HG03378 (cell line): ENCODE measurements at regions not wholly inside any gene's neighbourhood (a gene's known extent, or its start where the extent isn't known, plus 50 kb on each side); places are given as distances from the start of the nearest gene placed in this dataset.
"Not testable (repeated sequence)": the region's sequence is repeated elsewhere in the genome, so short reads cannot be mapped to it uniquely, and the experiment has no call there.

Source experiments
- ATAC-seq: cut with Tn5 transposase; IDR thresholded peaks from one replicate; pipeline ENCODE4 v1.9.1; 2021; ENCODE audit warnings: mild to moderate bottlenecking, moderate library complexity; ENCODE audit not compliant: unreplicated experiment

- ATAC-seq, result no peak
Measured at GRCh38 chr5:117379521-117379920, 804.9 kb upstream of the SEMA6A start.

GRCh38 chr5:117376748-117377147 is 802.1 kb upstream of the SEMA6A start:
- ATAC-seq, result no peak

DNA sequence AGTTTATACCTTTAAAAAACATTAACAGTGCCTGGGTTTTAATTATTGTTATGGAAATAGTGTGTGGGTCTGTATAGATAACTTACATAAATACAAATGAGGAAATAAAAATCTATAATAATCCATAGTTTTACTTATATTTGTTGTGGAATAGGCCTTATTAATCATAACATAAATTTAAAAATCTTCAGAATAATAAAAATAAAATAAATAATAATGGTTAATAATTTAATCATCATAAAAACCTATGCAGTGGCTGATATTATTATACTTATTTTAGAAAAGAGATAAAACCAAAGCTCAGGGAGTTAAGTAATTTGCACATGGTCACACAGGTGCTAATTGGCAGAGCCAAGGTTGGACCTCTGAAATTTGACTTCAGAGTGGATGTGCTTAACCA is 785.3 kb upstream of the SEMA6A start:
- no peak for ATAC-seq

GRCh38 chr5:117357886-117358285 is 783.3 kb upstream of the SEMA6A start:
- no peak for ATAC-seq

- ATAC-seq, result no peak
Measured at GRCh38 chr5:117347280-117347679, 772.7 kb upstream of the SEMA6A start.

DNA sequence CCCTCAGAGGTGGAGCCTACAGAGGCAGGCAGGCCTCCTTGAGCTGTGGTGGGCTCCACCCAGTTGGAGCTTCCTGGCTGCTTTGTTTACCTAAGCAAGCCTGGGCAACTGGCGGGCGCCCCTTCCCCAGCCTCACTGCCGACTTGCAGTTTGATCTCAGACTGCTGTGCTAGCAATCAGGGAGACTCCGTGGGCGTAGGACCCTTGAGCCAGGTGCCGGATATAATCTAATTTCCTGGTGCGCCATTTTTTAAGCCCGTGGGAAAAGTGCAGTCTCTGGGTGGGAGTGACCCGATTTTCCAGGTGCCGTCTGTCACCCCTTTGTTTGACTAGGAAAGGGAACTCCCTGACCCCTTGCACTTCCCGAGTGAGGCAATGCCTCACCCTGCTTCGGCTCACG is 769.1 kb upstream of the SEMA6A start:
- ATAC-seq, result not testable (repeated sequence)

- ATAC-seq, result no peak
Measured at GRCh38 chr5:117337064-117337749, 762.6 kb upstream of the SEMA6A start.

DNA sequence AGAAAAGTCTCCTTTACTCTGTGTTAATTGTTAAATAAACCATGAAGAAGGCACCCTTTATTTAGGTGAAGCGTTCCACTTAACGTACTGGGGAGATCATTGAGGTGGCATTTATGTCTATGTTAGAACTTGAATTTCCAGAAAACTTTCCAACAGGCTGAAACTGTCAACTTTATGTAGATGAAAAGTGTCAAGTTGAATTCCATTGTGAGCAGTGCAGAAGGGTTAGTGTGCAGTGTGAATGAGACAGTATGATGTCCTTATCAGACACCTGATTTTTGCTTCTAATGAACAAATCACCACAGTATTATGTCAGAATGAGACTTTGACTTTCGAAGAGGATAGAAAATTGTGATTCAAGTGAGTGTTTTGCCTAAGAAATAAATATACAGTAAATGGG is 761.6 kb upstream of the SEMA6A start:
- ATAC-seq, result no peak

GRCh38 chr5:117333011-117333410 is 758.4 kb upstream of the SEMA6A start:
- no peak for ATAC-seq

- ATAC-seq, result no peak
Measured at GRCh38 chr5:117332341-117332740, 757.7 kb upstream of the SEMA6A start.

GRCh38 chr5:117327511-117327910 is 752.9 kb upstream of the SEMA6A start:
- ATAC-seq, result no peak

GRCh38 chr5:117326997-117327396 is 752.4 kb upstream of the SEMA6A start:
- no peak for ATAC-seq

GRCh38 chr5:117318528-117318927 is 743.9 kb upstream of the SEMA6A start:
- no peak for ATAC-seq

DNA sequence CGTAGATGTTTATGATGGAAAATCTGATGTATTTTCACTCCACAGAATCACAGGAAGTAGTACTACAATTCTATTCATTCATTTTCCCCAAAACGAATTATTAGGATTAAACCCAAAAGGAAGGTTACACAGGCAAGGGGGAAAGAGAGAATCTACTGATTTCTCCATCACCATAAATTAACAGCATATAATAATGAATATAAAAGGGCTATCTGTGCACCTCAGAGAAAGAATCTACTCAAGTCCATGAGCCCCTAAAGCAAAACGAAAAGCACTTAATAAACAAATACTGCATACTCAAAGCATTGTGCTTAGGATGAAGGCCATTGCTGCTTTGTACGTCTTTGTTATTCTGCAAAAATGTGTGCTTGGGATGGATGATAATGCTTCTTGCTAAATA is 740.5 kb upstream of the SEMA6A start:
- no peak for ATAC-seq

DNA sequence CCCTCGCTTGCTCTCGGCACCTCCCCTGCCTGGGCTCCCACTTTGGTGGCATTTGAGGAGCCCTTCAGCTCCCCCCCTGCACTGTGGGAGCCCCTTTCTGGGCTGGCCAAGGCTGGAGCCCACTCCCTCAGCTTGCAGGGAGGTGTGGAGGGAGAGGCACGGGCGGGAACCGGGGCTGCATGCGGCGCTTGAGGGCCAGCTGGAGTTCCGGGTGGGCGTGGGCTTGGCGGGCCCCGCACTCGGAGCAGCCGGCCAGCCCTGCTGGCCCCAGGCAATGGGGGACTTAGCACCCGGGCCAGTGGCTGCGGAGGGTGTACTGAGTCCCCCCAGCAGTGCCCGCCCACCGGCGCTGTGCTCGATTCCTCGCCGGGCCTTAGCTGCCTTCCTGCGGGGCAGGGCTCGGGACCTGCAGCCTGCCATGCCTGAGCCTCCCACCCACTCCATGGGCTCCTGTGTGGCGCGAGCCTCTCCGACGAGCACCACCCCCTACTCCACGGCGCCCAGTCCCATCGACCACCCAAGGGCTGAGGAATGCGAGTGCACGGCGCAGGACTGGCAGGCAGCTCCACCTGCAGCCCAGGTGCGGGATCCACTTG is 730.0 kb upstream of the SEMA6A start:
- ATAC-seq, result not testable (repeated sequence)

DNA sequence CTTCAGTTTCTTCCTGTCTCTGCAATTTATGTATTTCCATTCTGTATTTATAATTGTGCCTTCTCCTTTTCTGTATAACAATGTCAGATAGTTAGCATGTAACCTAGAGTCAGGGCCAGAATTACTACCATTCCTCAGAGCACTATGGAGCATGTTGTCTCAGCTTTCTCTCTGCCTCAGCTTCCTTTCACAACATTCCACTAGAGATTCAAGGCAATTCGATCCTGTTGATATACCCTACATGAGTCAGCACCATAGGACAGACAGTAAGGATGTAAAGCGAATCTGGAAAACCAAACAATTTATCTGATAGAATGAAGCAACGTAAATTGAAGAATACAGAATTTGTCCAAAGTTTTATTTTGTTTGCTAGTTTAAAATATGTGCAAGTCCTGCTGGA is 728.3 kb upstream of the SEMA6A start:
- no peak for ATAC-seq

- ATAC-seq, result no peak
Measured at GRCh38 chr5:117302473-117302872, 727.9 kb upstream of the SEMA6A start.

- ATAC-seq, result no peak
Measured at GRCh38 chr5:117299936-117300328, 725.3 kb upstream of the SEMA6A start.

DNA sequence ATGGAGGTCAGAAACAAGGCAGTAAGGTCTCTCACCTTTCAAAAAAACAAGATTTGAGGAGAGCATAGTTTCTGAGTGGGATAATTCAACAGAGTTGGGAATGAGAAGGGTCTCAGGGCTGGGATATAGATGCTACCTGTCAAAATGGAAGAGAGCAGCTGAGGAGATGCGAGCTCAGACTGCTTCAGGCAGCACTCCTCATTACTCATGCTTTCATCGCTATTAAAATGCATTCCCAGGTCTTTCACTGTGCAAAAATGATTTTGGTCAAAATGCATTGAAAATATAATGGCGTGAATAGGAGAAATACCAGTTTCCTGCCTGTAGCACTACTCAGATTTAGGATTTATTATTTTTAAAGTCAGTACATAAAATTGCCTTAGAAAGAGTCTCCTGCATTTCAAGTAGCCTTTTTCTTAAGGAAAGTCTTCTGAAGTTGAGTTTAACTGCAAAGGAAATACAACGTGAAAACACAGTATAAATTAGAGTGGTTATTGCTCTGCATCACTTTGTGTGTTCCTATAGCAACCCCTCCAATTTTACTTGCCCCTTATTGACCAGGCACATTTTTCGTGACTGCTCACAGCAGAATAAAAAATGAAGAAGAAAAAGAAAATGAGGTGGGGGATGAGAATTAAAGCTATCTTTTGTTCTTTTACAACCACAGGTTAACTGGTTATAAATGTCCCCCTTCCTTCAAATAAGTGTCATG is 724.8 kb upstream of the SEMA6A start:
- ATAC-seq, result no peak

- no peak for ATAC-seq
Measured at GRCh38 chr5:117296872-117297271, 722.2 kb upstream of the SEMA6A start.

DNA sequence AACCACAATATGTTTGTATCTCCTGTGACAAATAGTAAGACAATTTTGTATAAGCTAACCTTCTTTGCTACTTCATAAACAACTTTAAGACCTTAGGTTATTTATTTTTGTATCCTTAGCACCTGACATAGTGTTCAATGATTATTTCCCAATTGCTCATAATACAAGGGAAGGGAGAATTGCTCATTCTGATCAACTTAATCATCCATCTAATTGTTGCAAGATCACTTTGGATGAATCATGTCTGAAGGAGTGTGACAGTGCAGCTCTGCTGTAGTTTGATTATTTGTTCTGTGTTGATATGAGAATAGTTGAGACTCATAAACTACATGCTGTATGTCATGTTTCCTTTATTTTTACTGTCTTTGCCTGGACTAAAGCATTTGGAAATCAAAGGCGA is 721.3 kb upstream of the SEMA6A start:
- ATAC-seq, result no peak

DNA sequence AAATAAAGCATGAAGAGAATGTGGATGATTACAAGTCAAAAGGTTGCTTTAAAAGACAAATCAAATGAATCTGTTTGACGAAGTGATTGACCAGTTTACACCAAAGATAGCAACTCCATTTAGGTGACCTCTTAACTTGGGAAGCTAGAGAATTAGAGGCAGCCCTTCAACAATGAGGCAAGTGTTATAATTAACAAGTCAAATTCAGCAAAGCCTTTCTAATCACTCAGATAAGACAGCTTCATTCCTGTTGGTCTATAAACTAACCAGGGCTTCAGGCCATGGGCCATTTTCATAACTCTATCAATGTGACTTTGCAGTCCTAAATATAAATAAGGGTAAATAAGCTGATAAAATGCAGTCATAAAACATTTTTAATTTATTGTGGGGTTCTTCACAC is 712.2 kb upstream of the SEMA6A start:
- no peak for ATAC-seq
